NB4 (cell line): ENCODE measurements at regions not wholly inside any gene's neighbourhood (a gene's known extent, or its start where the extent isn't known, plus 50 kb on each side); places are given as distances from the start of the nearest gene placed in this dataset.
"Not testable (repeated sequence)": the region's sequence is repeated elsewhere in the genome, so short reads cannot be mapped to it uniquely, and the experiment has no call there.

Source experiments
- CTCF ChIP-seq: IDR thresholded peaks from one replicate; pipeline ENCODE4 v1.5.1; 2012; ENCODE audit warnings: low read depth, low read length
- MAX ChIP-seq: IDR thresholded peaks from 2 replicates; pipeline ENCODE4 v1.6.1; 2011; ENCODE audit warnings: low read depth, low read length

GRCh38 chr16:32865284-32865683 is 189.3 kb upstream of the TP53TG3 start:
- not testable (repeated sequence) for TF ChIP-seq CTCF, MAX
